ENCODE measurements at regions not wholly inside any gene's neighbourhood (a gene's known extent, or its start where the extent isn't known, plus 50 kb on each side); places are given as distances from the start of the nearest gene placed in this dataset.

- TF ChIP-seq CTCF (IDR thresholded peaks at IDR 0.05; ENCODE audit: insufficient read depth, low read length, poor library complexity, severe bottlenecking) (no peak), EZH2phosphoT487 (conservative IDR thresholded peaks at IDR 0.05; ENCODE audit: low read length) (no peak)
Measured at GRCh38 chr16:6035161-6035560, 937.6 kb upstream of the EEF2KMT start.

All from SU-DHL-6 (cell line).